ENCODE measurements at regions not wholly inside any gene's neighbourhood (a gene's known extent, or its start where the extent isn't known, plus 50 kb on each side); places are given as distances from the start of the nearest gene placed in this dataset.

GRCh38 chr5:82991059-82991458 lies 86.1 kb downstream of the TMEM167A start:
- DNase-seq (ENCODE audit: low read depth) (no peak), FAIRE-seq (no peak)
- Histone ChIP-seq H3K36me3 (ENCODE audit: insufficient read depth, low read length) (no peaks in the 10 kb centered on the region), H3K4me3 (ENCODE audit: insufficient read depth, low read depth, low read length) (no peak overlapping the region), H4K20me1 (ENCODE audit: insufficient read depth, low read length) (no peaks in the 10 kb centered on the region), H3K9me3 (ENCODE audit: insufficient read depth, low read depth, low read length) (no peaks in the 10 kb centered on the region), H2AFZ (ENCODE audit: low read depth, low read length) (peak overlapping the region; percentile 36), H3K4me1 (ENCODE audit: insufficient read depth, low read length) (peaks cover 2% of the 10 kb centered on the region), H3K9ac (ENCODE audit: low read length) (no peak overlapping the region), H3K27me3 (ENCODE audit: insufficient read depth, low read length) (no peaks in the 10 kb centered on the region), H3K79me2 (ENCODE audit: insufficient read depth, low read length) (no peaks in the 10 kb centered on the region), H3K4me2 (ENCODE audit: low read length) (no peak overlapping the region), H3K27ac (ENCODE audit: low read depth, low read length) (no peak overlapping the region)
- H3K4me1 Mint-ChIP-seq (ENCODE audit: low read depth, unreplicated experiment), result peaks cover 2% of the 10 kb centered on the region
- no peak overlapping the region for H3K4me3 Mint-ChIP-seq (ENCODE audit: unreplicated experiment)
- no peaks in the 10 kb centered on the region for H3K36me3 Mint-ChIP-seq (ENCODE audit: low read depth, unreplicated experiment)
- H3K27ac Mint-ChIP-seq (ENCODE audit: unreplicated experiment), result peak overlapping the region; percentile 77
- no peaks in the 10 kb centered on the region for H3K27me3 Mint-ChIP-seq (ENCODE audit: low read depth, unreplicated experiment)
- TF ChIP-seq, protein P1, sequence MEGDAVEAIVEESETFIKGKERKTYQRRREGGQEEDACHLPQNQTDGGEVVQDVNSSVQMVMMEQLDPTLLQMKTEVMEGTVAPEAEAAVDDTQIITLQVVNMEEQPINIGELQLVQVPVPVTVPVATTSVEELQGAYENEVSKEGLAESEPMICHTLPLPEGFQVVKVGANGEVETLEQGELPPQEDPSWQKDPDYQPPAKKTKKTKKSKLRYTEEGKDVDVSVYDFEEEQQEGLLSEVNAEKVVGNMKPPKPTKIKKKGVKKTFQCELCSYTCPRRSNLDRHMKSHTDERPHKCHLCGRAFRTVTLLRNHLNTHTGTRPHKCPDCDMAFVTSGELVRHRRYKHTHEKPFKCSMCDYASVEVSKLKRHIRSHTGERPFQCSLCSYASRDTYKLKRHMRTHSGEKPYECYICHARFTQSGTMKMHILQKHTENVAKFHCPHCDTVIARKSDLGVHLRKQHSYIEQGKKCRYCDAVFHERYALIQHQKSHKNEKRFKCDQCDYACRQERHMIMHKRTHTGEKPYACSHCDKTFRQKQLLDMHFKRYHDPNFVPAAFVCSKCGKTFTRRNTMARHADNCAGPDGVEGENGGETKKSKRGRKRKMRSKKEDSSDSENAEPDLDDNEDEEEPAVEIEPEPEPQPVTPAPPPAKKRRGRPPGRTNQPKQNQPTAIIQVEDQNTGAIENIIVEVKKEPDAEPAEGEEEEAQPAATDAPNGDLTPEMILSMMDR (IDR thresholded peaks at IDR 0.05; ENCODE audit: insufficient read depth, low read depth, low read length), result no peak
- no peak for TF ChIP-seq EZH2 (IDR thresholded peaks at IDR 0.05; ENCODE audit: insufficient read depth, low read length)
- no peaks in the 10 kb centered on the region for H3K9me3 Mint-ChIP-seq (ENCODE audit: unreplicated experiment)

GRCh38 chr5:82987188-82987587 lies 90.0 kb downstream of the TMEM167A start:
- Histone ChIP-seq H2AFZ (ENCODE audit: low read depth, low read length) (no peak overlapping the region), H4K20me1 (ENCODE audit: insufficient read depth, low read length) (no peaks in the 10 kb centered on the region), H3K4me3 (ENCODE audit: insufficient read depth, low read depth, low read length) (no peak overlapping the region), H3K27ac (ENCODE audit: low read depth, low read length) (no peak overlapping the region), H3K27me3 (ENCODE audit: insufficient read depth, low read length) (no peaks in the 10 kb centered on the region), H3K4me2 (ENCODE audit: low read length) (no peak overlapping the region), H3K9ac (ENCODE audit: low read length) (no peak overlapping the region), H3K9me3 (ENCODE audit: insufficient read depth, low read depth, low read length) (no peaks in the 10 kb centered on the region), H3K36me3 (ENCODE audit: insufficient read depth, low read length) (no peaks in the 10 kb centered on the region), H3K4me1 (ENCODE audit: insufficient read depth, low read length) (peaks cover 2% of the 10 kb centered on the region), H3K79me2 (ENCODE audit: insufficient read depth, low read length) (no peaks in the 10 kb centered on the region)
- DNase-seq (ENCODE audit: low read depth) (no peak), FAIRE-seq (no peak)
- H3K9me3 Mint-ChIP-seq (ENCODE audit: unreplicated experiment), result no peaks in the 10 kb centered on the region
- no peaks in the 10 kb centered on the region for H3K27me3 Mint-ChIP-seq (ENCODE audit: low read depth, unreplicated experiment)
- peaks cover 15% of the 10 kb centered on the region for H3K4me1 Mint-ChIP-seq (ENCODE audit: low read depth, unreplicated experiment)
- H3K4me3 Mint-ChIP-seq (ENCODE audit: unreplicated experiment), result no peak overlapping the region
- TF ChIP-seq, protein P1 (IDR thresholded peaks at IDR 0.05; ENCODE audit: insufficient read depth, low read depth, low read length), result no peak
- no peak for TF ChIP-seq EZH2 (IDR thresholded peaks at IDR 0.05; ENCODE audit: insufficient read depth, low read length)
- no peak overlapping the region for H3K27ac Mint-ChIP-seq (ENCODE audit: unreplicated experiment)
- no peaks in the 10 kb centered on the region for H3K36me3 Mint-ChIP-seq (ENCODE audit: low read depth, unreplicated experiment)

DNA sequence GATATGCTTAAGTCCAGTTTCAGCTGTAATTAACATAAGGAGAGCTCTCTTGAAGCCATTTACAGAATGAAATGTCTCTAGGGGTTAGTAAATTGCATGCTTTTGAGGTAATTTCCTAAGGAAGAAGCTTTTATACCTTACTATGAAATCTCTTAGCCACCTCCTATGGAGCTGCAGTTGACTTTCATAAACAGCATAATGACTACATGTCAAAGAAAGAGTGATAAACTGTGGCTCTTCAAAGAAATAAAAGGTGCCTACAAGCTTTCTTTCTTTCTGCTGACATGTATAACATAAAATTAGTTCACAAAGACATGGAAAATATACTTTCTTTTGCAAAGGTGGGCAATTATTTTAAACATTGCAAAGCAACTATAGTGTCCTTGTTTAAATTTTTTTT lies 90.8 kb downstream of the TMEM167A start:
- H3K9me3 Mint-ChIP-seq (ENCODE audit: unreplicated experiment), result peaks cover 3% of the 10 kb centered on the region
- Histone ChIP-seq H3K4me1 (ENCODE audit: insufficient read depth, low read length) (peaks cover under 1% of the 10 kb centered on the region), H4K20me1 (ENCODE audit: insufficient read depth, low read length) (no peaks in the 10 kb centered on the region), H3K9me3 (ENCODE audit: insufficient read depth, low read depth, low read length) (no peaks in the 10 kb centered on the region), H2AFZ (ENCODE audit: low read depth, low read length) (no peak overlapping the region), H3K27me3 (ENCODE audit: insufficient read depth, low read length) (no peaks in the 10 kb centered on the region), H3K27ac (ENCODE audit: low read depth, low read length) (no peak overlapping the region), H3K79me2 (ENCODE audit: insufficient read depth, low read length) (no peaks in the 10 kb centered on the region), H3K36me3 (ENCODE audit: insufficient read depth, low read length) (no peaks in the 10 kb centered on the region), H3K4me3 (ENCODE audit: insufficient read depth, low read depth, low read length) (no peak overlapping the region), H3K4me2 (ENCODE audit: low read length) (no peak overlapping the region), H3K9ac (ENCODE audit: low read length) (no peak overlapping the region)
- DNase-seq (ENCODE audit: low read depth), result no peak
- H3K27ac Mint-ChIP-seq (ENCODE audit: unreplicated experiment), result no peak overlapping the region
- TF ChIP-seq EZH2 (IDR thresholded peaks at IDR 0.05; ENCODE audit: insufficient read depth, low read length), result no peak
- TF ChIP-seq, protein P1 (IDR thresholded peaks at IDR 0.05; ENCODE audit: insufficient read depth, low read depth, low read length), result no peak
- no peak overlapping the region for H3K4me3 Mint-ChIP-seq (ENCODE audit: unreplicated experiment)
- H3K36me3 Mint-ChIP-seq (ENCODE audit: low read depth, unreplicated experiment), result no peaks in the 10 kb centered on the region
- FAIRE-seq, result no peak
- H3K4me1 Mint-ChIP-seq (ENCODE audit: low read depth, unreplicated experiment), result peaks cover 15% of the 10 kb centered on the region
- H3K27me3 Mint-ChIP-seq (ENCODE audit: low read depth, unreplicated experiment), result no peaks in the 10 kb centered on the region
